ENCODE measurements at regions not wholly inside any gene's neighbourhood (a gene's known extent, or its start where the extent isn't known, plus 50 kb on each side); places are given as distances from the start of the nearest gene placed in this dataset.

GRCh38 chr3:63076357-63076756 is 201.1 kb upstream of the CADPS start (continued):
- TF ChIP-seq, protein P1, sequence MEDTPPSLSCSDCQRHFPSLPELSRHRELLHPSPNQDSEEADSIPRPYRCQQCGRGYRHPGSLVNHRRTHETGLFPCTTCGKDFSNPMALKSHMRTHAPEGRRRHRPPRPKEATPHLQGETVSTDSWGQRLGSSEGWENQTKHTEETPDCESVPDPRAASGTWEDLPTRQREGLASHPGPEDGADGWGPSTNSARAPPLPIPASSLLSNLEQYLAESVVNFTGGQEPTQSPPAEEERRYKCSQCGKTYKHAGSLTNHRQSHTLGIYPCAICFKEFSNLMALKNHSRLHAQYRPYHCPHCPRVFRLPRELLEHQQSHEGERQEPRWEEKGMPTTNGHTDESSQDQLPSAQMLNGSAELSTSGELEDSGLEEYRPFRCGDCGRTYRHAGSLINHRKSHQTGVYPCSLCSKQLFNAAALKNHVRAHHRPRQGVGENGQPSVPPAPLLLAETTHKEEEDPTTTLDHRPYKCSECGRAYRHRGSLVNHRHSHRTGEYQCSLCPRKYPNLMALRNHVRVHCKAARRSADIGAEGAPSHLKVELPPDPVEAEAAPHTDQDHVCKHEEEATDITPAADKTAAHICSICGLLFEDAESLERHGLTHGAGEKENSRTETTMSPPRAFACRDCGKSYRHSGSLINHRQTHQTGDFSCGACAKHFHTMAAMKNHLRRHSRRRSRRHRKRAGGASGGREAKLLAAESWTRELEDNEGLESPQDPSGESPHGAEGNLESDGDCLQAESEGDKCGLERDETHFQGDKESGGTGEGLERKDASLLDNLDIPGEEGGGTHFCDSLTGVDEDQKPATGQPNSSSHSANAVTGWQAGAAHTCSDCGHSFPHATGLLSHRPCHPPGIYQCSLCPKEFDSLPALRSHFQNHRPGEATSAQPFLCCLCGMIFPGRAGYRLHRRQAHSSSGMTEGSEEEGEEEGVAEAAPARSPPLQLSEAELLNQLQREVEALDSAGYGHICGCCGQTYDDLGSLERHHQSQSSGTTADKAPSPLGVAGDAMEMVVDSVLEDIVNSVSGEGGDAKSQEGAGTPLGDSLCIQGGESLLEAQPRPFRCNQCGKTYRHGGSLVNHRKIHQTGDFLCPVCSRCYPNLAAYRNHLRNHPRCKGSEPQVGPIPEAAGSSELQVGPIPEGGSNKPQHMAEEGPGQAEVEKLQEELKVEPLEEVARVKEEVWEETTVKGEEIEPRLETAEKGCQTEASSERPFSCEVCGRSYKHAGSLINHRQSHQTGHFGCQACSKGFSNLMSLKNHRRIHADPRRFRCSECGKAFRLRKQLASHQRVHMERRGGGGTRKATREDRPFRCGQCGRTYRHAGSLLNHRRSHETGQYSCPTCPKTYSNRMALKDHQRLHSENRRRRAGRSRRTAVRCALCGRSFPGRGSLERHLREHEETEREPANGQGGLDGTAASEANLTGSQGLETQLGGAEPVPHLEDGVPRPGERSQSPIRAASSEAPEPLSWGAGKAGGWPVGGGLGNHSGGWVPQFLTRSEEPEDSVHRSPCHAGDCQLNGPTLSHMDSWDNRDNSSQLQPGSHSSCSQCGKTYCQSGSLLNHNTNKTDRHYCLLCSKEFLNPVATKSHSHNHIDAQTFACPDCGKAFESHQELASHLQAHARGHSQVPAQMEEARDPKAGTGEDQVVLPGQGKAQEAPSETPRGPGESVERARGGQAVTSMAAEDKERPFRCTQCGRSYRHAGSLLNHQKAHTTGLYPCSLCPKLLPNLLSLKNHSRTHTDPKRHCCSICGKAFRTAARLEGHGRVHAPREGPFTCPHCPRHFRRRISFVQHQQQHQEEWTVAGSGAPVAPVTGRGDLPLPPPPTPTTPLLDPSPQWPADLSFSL (CRISPR knock-in tag; IDR thresholded peaks at IDR 0.05), result no peak
- TF ChIP-seq HNRNPL (IDR thresholded peaks at IDR 0.05; ENCODE audit: low read depth, low read length) (no peak), DNMT3B (CRISPR knock-in tag; conservative IDR thresholded peaks at IDR 0.05) (no peak), ZNF83 (CRISPR knock-in tag; IDR thresholded peaks at IDR 0.05; ENCODE audit: borderline replicate concordance) (no peak), NFE2L2 (IDR thresholded peaks at IDR 0.05; ENCODE audit: low read length) (no peak), MED1 (CRISPR knock-in tag; IDR thresholded peaks at IDR 0.05) (0 out of 2 replicates have a peak, but pooled peaks have one; percentile 20), RBM39 (IDR thresholded peaks at IDR 0.05; ENCODE audit: low read depth, low read length, poor library complexity, severe bottlenecking) (no peak), FOXJ3 (CRISPR knock-in tag; IDR thresholded peaks at IDR 0.05; ENCODE audit: borderline replicate concordance) (peak; percentile 62; the same call in 1 of the 2 replicates), RARG (CRISPR knock-in tag; IDR thresholded peaks at IDR 0.05; ENCODE audit: low read depth) (no peak), CENPT (CRISPR knock-in tag; IDR thresholded peaks at IDR 0.05; ENCODE audit: low read depth) (no peak), SMARCE1 (IDR thresholded peaks at IDR 0.05; ENCODE audit: borderline replicate concordance) (no peak), ZNF512 (CRISPR knock-in tag; IDR thresholded peaks at IDR 0.05) (no peak)
- TF ChIP-seq, protein P2, sequence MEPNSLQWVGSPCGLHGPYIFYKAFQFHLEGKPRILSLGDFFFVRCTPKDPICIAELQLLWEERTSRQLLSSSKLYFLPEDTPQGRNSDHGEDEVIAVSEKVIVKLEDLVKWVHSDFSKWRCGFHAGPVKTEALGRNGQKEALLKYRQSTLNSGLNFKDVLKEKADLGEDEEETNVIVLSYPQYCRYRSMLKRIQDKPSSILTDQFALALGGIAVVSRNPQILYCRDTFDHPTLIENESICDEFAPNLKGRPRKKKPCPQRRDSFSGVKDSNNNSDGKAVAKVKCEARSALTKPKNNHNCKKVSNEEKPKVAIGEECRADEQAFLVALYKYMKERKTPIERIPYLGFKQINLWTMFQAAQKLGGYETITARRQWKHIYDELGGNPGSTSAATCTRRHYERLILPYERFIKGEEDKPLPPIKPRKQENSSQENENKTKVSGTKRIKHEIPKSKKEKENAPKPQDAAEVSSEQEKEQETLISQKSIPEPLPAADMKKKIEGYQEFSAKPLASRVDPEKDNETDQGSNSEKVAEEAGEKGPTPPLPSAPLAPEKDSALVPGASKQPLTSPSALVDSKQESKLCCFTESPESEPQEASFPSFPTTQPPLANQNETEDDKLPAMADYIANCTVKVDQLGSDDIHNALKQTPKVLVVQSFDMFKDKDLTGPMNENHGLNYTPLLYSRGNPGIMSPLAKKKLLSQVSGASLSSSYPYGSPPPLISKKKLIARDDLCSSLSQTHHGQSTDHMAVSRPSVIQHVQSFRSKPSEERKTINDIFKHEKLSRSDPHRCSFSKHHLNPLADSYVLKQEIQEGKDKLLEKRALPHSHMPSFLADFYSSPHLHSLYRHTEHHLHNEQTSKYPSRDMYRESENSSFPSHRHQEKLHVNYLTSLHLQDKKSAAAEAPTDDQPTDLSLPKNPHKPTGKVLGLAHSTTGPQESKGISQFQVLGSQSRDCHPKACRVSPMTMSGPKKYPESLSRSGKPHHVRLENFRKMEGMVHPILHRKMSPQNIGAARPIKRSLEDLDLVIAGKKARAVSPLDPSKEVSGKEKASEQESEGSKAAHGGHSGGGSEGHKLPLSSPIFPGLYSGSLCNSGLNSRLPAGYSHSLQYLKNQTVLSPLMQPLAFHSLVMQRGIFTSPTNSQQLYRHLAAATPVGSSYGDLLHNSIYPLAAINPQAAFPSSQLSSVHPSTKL (CRISPR knock-in tag; IDR thresholded peaks at IDR 0.05), result peak; percentile 15; the same call in 1 of the 2 replicates
- TF ChIP-seq, protein P3, sequence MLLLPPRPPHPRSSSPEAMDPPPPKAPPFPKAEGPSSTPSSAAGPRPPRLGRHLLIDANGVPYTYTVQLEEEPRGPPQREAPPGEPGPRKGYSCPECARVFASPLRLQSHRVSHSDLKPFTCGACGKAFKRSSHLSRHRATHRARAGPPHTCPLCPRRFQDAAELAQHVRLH (CRISPR knock-in tag; IDR thresholded peaks at IDR 0.05; ENCODE audit: borderline replicate concordance, low read depth), result no peak
- TF ChIP-seq, protein P4, sequence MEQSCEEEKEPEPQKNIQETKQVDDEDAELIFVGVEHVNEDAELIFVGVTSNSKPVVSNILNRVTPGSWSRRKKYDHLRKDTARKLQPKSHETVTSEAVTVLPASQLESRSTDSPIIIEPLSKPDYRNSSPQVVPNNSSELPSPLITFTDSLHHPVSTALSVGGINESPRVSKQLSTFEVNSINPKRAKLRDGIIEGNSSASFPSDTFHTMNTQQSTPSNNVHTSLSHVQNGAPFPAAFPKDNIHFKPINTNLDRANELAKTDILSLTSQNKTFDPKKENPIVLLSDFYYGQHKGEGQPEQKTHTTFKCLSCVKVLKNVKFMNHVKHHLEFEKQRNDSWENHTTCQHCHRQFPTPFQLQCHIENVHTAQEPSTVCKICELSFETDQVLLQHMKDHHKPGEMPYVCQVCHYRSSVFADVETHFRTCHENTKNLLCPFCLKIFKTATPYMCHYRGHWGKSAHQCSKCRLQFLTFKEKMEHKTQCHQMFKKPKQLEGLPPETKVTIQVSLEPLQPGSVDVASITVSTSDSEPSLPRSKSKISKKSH (CRISPR knock-in tag; IDR thresholded peaks at IDR 0.05; ENCODE audit: borderline replicate concordance), result no peak
